ENCODE measurements at regions not wholly inside any gene's neighbourhood (a gene's known extent, or its start where the extent isn't known, plus 50 kb on each side); places are given as distances from the start of the nearest gene placed in this dataset.

DNA sequence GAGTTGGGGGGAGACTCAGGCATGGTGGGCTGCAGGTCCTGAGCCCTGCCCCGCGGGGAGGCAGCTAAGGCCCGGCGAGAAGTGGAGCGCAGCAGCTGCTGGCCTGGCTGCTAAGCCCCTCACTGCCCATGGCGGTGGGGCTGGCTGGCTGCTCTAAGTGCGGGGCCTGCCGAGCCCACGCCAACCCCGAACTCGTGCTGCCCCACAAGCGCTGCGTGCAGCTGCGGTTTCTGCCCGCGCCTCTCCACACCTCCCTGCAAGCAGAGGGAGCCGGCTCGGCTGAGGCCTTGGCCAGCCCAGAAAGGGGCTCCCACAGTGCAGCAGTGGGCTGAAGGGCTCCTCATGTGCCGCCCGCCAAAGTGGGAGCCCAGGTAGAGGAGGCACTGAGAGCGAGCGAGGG, 1355.1 kb upstream of the WWC1 start:
- DNase-seq = no peak

- no peak for DNase-seq
Observed at GRCh38 chr5:166938071-166938470, 1353.4 kb upstream of the WWC1 start.

DNA sequence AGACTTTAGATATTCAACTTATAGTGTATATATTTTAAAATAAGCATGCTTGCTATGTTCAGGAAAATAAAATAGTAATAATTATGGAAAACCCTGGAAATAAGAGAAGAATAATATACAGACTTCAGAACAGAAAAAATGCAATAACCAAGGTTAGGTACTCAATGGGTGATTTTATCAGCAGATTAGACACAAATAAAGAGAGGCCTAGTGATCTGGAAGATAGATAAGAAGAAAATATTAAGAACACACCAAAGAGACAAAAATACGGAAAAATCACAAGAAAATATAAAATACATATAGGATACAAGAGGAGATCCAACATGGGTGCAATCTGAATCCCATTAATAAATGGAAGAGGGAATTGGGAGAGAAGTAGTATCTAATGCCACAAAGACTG, 1348.5 kb upstream of the WWC1 start:
- no peak for DNase-seq

GRCh38 chr5:166947045-166947444, 1344.4 kb upstream of the WWC1 start:
- no peak for DNase-seq

- no peak for DNase-seq
Observed at GRCh38 chr5:166948679-166949078, 1342.8 kb upstream of the WWC1 start.

DNA sequence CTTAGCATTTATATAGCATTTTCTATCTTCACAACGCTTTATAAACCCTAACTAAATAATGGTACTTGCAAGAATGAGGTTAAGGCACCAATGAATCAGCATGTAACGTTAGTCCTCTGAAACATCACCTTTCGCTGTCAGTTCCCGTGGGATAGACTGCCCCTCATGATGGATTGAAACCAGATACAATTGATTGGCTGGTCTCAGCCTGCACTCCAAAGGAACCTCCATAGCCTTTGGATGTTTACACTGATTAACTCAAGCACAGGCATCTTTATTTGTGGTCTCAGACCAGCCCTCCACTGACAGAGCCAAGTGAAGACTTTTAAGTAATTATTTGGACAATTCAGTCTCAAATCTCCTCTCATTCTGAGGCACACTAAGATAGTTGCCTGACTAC, 1339.4 kb upstream of the WWC1 start:
- no peak for DNase-seq

- no peak for DNase-seq
Observed at GRCh38 chr5:166957782-166958181, 1333.7 kb upstream of the WWC1 start.

GRCh38 chr5:166959766-166960165, 1331.7 kb upstream of the WWC1 start:
- no peak for DNase-seq

GRCh38 chr5:166961028-166961427, 1330.4 kb upstream of the WWC1 start:
- no peak for DNase-seq

DNA sequence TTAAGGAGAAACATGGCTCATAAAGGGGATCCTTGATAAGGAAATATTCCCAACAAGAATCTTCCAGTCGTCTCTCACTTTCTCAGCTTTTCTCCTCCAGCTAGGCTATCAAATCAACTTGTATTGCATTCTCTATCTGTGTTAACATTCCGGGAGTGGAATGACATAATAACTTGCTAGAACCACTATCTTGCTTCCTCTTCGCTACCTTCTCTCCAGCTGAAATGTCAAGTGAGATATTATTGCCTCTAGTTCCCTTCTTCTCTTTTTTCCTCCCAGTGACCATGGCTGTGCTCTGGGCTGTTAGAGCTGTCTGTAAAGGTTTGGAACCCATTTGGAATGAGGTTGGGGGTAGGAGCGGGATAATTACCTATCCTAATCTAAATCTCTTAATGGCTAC, 1329.5 kb upstream of the WWC1 start:
- no peak for DNase-seq

DNA sequence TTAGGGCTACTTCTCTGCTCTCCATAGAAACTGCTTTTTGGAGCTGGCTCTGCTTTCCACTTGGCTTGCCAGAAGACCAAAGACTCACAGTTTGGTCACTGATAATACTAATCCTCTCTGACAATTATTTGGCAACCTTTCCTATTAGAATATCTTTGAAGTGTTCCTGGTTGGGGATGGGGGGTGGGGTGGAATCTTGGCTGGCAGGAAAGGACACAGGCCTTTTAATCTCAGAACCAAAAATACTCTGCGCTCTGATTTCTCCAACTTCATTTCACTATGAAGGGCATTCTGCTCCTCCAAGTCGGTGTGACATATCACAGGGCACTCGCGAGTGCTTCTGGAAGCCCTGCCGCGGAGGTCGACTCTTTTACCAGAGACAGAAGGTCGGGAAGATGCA, 1329.0 kb upstream of the WWC1 start:
- no peak for DNase-seq

- peak in 3 of 14 donors; percentile 3 to 13 (median 9) for DNase-seq
Observed at GRCh38 chr5:166963596-166963995, 1327.8 kb upstream of the WWC1 start.

- DNase-seq = no peak
Observed at GRCh38 chr5:166977911-166978422, 1313.5 kb upstream of the WWC1 start.

GRCh38 chr5:166979307-166979895, 1312.0 kb upstream of the WWC1 start:
- no peak for DNase-seq

GRCh38 chr5:166980666-166981065, 1310.8 kb upstream of the WWC1 start:
- no peak for DNase-seq

GRCh38 chr5:166982226-166982625, 1309.2 kb upstream of the WWC1 start:
- DNase-seq = no peak

- no peak for DNase-seq
Observed at GRCh38 chr5:166991601-166992000, 1299.8 kb upstream of the WWC1 start.

DNA sequence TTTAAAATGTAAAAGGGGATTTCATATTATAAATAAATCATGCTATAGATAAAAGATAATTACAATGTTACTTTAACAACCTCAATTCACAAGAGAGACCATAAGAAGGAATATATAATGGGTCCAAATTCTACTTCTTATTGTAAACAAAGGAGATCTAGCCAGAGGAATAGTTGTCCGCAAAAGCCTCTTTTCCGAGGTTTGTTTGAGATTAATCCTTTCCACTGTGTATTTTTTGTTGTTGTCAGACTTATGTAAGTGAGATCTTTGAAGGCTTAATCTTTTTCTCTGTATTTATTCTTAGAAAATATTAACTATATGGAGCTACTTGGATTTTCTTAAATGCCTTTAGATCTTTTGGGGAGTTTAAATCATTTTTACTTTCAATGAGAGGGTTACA, 1299.3 kb upstream of the WWC1 start:
- DNase-seq = no peak

DNA sequence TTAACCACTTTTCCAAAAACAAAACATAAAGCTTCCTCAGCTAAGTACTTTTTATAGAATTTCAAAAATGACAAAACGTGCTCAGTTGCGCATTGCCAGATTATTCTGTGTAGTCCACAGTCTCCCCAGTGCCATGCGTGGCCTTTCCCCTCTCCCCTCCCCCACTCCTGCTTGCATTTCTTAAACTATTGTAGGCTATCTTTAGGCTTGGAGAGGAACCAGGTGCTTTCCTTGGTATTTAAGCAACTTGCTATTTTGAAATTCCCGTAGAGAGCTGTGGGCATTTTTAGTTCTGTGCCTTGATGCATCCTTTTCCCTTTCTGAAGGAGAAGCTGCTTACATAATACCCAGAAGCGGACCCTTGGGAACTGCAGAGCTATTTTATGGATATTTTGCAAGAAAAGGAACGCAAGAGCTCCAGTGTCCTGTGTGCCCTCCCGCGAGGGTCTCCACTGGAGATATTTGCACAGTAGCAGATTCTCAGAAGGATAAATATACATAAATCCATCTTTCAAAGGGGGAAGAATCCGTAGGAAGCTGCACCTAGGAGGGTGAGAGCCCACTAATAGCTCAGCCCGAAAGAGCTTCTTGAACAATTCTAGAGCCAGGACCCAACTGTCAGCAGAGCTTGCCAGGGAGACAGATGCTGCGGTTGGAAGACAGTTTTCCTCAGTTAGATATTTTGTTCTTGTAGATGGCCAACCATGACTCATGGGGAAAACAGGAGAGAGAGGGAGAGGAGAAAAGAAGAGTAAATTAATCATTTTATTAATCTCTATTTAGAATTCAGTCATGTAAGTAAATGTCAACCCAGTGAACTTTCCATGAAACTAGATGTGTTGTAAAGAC, 1298.3 kb upstream of the WWC1 start:
- DNase-seq = no peak

DNA sequence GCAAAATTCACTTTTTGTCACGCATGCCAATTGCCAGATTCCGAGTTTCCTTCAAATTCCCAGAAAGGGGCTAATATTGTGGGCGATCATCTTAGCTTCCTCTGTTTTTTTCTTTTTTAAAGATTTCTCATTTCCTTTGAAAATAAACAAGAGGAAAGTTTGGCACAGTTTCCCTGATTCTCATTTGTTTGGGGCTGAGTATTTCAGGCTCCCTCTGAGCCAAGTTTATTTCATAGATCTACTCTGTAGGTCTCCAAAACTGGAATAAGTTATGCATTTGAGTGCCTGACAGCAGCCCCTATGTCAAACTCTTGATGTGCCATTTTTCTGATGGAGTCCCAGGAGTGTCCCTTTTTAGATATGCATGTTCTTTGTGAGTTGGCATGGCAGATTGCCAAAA, 1297.2 kb upstream of the WWC1 start:
- no peak for DNase-seq

DNA sequence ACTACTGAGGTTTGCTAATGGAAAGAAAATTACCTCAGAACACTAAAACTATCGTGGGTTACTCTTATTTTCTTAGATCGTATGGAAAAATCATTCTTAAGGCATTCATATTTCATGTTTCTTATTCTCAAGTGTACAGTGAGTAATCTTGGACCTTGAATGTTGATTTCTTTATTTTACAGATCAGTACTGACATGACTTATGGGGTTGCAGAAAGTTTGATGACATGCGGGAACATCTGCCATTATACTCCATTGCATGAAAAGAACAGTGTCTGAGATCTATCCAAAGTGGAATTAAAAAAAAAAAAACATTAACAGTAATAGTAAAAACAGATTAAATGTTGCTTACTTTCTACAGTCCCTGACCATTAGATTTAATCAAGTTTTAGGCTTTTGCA, 1290.2 kb upstream of the WWC1 start:
- DNase-seq = no peak

DNA sequence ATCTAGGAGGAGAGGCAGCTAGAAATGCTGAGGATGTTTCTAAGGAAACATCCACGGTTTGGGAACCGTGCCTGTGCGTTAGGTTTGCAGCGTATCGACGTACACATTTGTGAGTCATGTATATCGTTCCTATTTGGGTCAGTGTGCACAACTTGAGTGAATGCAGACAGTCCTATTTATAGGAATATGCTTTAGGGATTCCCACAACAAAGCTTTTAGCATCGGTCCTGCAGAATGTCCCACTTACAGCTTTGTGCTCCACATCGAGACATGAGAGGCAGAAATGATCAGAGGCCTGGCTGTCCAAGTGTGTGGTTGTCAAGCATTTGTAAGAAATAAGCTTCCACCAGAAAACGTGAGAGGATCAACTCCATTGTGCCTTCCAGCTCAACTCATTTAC, 1282.7 kb upstream of the WWC1 start:
- no peak for DNase-seq

- no peak for DNase-seq
Observed at GRCh38 chr5:167011196-167011595, 1280.2 kb upstream of the WWC1 start.
